HG03469 (cell line): ENCODE measurements at regions not wholly inside any gene's neighbourhood (a gene's known extent, or its start where the extent isn't known, plus 50 kb on each side); places are given as distances from the start of the nearest gene placed in this dataset.
"Not testable (repeated sequence)": the region's sequence is repeated elsewhere in the genome, so short reads cannot be mapped to it uniquely, and the experiment has no call there.

Experiments used
- ATAC-seq: cut with Tn5 transposase; IDR thresholded peaks from one replicate; pipeline ENCODE4 v1.9.1; 2021; ENCODE audit warnings: mild to moderate bottlenecking, moderate library complexity, moderate number of reproducible peaks; ENCODE audit not compliant: unreplicated experiment

DNA sequence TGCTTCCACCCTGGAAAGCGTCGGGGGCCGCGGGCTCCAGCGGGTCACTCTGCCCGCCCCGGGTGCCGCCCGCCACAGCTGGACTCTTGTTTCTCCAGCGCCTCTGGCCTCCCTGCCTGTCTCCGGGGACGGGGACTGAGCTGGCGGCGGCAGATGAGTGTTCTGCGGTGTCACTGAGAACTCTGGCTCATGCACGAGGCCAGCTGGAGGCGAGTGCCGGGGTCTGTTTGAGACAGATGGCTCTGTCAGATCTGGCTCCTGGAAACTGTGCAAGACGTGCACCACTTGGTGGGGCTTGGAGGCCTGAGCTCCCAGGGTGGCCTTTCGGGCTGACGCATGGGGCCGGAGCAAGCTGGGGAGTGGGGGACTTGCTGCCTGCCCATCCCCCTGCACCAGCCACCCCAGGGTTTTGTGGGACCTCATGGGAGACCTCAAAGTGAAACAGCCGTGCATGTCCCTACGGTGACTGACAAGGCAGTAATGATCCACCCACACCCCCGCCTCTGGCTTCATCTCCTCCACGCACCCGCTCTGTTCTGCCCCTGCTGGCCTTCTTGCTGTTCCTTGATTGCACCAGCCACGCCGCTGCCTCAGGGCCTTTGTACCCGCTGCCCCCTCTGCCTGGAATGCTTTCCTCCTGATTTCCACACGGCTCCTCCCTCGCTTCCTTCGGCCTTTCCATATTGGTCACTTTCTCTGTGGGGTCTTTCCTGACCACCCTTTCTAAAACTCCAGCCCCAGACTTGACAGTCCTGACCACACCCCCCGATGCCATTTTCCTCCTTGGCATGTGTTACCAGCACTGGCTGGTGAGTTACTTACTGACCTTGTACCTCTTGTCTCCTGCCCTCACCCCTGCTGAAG lies 174.9 kb upstream of the CIBAR2 start:
- ATAC-seq = no peak

DNA sequence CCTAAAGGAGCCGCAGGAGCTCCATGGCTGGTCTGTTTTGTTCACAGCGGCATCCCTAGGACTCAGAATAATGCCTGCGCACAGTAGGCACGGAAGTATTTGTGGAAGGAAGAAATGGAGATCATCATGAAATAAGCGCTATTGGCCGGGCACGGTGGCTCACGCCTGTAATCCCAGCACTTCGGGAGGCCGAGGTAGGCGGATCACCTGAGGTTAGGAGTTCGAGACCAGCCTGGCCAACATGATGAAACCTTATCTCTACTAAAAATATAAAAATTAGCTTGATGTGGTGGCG lies 175.5 kb upstream of the CIBAR2 start:
- ATAC-seq = not testable (repeated sequence)

DNA sequence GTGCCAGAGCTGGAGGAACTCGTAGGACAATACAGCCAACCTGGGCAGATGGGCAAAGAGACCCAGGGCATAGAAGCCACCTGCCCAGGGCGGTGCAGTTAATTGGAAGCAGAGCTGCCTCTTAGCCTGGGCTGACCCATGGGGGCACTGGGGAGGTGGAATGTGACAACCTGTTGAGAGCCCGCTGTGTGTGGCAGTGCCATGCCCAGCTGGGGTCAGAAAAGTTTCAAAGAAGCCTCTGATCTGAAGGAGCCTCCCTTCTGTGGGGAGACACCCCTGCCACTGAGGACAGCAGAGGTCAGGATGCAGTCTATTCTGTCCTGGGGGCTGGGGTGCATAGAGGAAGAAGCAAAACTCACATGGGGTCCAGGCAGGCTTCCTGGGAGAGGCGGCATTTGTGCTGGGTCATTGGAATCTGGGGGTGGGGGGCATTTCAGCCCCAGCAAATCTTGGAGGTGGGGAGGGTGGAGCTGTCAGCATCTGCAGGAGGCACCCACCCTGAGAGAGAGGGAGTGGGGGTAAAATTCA lies 176.1 kb upstream of the CIBAR2 start:
- no peak for ATAC-seq

DNA sequence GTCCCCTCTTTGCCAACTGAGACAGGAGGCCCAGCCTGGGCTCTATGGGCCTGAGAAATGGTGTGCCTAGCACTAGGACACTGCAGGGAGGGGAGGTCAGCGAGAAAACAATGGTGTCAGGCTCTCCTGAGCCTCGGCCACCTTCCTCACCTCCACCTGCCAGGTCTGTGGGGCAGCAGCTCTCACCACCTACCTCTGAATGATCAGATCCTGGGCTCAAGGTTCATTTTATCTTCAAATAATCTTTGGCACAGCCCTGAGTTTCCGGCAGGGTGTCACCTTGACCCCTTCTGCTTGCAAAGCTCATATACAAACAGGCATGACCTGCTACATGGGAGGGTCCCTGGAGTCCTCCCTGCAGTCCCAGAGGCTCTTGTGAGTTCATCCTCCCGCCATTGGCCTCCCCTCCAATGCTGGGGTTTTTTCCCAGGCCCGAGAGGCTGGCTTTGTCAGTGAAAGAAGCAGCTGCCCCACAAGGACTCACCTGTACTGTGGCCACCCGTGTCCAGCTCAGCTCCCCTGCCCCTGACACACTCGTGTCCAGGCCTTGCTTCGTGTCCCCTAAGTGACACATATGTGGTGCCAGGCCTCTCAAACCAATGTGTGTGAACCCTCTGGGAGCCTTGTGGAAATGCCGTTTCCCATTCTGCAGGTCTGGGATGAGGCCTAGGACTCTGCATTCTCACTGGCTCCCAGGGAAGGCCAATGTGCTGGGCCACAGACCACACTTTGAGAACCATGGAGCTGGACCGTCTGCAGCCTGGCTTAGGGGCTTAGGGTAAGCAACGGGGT lies 176.8 kb upstream of the CIBAR2 start:
- no peak for ATAC-seq

DNA sequence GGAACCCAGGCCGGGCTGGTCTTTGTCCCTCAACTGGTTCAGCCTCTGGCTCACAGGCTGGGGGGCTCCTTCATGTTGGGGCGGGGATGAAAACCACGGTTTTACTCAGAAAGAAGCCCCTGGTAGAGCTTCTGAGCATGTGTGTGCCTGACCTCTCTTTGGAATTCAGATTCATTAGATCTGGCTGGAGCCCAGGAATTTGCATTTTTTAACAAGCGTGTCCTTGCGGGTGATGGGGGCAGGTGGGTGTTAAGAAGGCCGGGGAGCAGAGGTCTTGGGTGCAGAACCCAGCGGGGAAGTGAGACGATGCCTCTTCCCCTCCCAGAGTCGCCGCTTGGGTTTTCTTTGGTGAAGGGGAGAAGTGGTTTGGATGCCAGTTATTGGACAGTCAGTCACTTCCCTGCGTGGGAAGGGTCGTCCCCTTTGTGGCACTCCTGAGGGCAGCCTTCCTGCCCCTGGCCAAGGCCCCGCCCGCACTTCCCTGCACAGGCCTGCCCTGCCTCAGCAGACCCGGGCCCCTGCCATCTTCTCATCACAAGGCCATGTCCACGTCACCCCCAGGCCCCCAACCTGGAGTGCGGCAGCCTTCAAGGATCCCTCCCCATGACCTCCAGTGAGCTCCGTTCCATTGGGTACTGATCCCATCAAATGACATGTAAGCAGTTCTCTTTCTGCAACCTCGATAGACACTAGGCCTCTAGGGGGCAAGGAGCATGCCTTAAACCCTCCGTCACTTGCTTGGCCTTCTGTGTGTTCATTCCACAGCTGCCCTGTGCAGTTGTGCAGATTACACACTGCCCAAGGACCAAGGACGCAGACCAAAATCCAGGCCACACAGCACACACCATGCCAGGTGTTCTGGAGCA lies 177.7 kb upstream of the CIBAR2 start:
- ATAC-seq = no peak

DNA sequence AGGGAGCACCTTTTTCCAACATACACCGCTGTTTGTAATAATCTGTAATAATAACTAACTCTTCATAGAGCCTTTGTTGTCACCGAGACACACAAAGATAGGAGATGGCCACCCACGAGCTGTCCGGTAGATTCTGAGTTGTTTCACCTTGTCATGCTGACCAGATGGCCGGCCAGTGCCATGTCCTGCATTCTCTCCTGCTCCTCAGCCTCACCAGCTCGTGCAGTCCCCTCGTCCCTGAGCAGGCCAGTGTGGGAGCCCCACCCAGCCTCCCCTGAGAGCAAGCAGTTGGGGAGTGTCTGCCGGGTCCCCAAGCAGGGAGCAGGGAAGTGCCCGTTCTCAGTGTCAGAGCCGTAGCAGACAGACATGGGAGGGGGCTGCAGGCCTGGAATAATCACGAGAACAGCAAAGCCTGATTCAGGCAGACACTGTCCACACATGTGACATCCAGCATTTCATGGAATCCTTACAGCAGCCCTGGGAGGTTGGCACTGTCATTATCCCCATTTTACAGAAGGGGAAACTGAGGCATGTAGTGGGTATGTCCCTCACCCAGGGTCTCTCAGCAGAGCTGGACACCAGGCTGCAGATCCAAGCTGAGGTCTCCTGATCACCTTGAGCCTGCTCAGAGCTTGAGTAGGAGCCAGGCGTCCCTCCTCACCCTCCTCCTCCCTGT lies 178.5 kb upstream of the CIBAR2 start:
- ATAC-seq = no peak

DNA sequence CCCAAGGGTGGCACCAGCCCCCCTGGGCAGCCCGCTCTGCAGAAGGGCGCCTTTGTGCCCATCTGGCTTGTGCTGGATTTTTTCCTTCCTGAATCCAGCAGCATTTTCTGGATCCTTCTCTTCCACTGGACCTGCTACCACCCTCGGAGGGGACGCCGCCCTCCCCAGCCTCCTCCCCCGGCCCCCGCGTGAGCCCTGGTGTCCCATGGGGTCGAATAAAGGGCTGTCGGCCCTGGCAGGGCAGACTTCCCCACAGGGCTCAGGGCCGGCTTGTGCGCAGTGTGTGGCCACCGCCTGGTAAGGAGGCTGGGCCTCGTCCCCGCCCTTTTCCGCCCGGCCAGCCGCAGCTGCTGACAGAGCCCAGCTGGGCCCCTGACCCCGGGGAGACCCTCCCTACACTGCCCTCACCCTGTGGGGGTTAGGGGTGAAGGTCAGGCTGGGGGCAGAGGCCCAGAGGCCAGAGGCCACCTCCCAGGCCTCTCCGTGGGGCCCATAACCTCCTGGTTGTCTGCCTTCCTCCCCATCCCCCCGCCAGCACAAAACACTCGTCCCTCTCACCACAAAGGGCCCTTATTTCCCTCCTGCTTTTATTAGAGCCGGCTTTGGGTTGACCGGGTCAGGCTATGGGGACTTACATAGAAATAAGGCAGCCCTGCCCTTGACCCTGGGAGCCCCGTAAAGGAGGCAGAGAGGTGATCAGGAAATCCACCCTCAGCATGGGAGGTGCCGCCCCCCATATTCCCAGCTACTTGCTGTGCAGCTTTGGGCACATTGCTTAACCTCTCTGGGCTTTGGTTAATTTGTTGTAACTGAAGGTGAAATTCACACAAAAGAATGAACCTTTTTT lies 179.3 kb upstream of the CIBAR2 start:
- ATAC-seq = no peak

DNA sequence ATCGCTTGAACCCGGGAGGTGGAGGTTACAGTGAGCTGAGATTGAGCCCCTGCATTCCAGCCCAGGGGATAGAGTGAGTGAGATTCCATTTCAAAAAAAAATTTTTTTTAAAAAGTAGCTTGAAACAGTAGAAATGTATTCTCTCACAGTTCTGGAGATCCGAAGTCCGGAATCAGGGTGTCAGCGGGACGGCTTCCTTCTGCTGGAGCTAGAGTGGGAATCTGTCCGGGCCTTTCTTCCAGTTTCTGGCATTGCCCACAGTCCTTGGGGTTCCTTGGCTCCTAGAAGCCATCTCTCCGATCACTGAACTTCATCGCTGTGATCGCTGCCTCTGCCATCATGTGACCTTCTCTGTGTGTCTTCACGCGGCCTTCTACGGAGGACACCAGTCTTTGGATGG lies 181.2 kb upstream of the CIBAR2 start:
- ATAC-seq = no peak

DNA sequence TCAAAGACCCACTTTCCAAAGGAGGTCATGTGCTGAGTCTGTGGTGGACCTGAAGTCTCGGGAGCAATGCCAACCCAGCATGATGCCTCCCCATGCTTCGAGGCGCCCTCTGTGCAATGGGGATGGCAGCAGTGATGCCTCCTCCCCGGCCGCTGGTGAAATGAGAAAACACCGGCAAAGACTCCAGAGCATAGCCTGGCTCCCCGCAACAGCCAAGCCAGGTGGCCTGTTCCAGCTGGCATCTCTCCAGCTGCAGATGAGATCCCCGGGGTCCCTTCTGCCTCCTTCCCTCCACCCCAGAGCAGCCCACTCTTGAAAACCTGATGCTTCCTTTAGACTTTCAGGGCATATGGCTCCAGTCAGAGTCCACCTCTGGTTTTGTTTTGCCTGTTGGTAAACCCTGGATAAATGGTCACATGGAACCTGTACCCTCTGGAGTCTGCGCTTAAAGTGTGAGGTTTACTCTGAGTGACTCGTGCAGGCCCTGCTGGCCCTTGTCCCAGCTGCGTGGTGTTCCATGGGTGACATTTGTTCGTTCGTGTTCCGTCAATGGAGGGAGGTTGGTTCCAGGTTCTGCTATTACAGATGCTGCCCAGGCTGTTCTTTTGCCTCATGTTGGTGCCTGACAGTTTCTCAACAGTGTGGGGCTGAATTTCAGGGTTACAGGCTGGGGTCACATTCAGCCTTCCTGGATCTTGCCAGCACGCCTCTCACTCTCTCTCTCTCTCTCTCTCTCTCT lies 181.8 kb upstream of the CIBAR2 start:
- ATAC-seq = no peak

DNA sequence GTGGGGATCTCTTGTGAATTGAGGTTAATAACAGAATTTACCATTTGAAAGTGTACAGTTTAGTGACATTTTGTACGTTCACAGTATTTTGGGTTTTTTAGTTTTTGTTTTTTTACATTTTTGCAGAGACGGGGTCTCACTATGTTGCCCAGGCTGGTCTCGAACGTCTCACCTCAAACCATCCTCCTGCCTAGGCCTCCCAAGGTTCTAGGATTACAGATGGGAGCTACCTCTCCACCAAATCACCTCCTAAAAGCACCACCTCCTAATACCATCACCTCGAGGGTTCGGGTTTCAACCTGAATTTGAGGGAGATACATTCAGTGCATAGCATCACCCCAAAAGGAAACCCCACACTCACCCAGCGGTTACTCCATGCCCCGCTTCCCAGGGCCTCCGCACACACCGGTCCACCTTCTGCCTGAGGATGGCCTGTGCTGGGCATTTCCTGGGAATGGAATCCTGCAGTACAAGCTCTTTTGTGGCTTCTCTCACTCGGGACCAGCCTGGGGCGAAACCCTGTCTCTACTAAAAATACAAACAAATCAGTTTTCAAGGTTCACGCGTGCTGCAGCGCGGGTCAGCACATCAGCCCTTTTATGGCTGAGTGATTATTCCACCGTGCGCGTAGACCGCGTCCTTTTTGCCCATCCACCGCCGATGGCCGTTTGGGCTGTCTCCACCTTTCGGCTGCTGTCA lies 182.7 kb upstream of the CIBAR2 start:
- no peak for ATAC-seq

DNA sequence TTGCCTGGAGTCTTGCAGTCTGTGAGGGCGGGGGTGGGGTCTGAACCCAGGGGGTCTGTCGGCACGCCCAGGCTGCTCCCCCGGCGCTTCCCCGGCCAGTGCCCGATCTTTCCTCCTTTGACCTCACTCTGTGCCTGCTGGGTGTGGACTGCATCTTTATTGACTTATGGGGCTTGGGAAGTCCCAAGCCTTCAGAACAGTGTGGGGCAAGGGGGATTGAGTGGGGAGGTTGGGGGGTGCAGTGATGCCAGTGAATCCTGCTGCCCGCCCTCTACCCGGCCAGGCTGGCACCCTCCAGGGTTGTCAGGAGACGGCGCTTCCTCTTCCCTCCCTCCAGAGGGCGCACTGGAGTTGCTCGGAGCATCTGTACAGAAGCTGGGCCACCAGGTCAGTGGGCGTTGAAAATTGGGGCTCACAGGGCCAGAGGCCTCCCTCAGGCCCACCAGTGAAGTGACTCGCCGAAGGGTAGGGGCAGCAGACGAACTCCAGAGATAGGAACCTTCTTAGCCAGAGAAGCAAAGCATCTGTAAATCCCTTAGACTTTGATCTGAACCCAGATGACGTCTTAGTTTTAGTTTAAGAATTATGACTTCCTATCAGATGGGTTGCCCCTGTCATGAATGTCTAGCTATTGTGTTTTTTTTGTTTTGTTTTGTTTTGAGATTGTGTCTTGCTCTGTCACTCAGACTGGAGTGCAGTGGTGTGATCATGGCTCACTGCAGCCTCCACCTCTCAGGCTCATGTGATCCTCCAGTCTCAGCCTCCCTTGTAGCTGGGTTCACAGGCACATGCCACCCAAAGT lies 184.8 kb upstream of the CIBAR2 start:
- no peak for ATAC-seq

DNA sequence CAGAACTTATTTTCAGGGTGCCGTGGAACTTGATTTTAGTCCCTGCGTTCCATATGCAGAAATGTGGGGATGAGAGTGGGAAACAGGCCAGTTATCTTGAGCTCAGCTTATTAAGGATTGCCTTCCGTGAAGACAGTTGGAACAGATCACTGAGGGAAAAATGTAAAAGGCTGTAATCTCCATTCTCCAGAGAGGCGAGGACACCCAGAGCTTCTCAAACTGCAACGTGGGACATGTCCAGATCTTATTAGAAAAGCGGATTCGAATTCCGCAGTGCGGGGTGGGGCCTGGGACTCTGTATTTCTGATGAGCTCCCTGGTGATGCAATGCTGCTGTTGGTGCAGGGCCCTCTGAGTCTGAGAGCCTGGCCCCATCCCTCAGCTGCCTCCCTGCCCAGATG lies 185.6 kb upstream of the CIBAR2 start:
- ATAC-seq = no peak

DNA sequence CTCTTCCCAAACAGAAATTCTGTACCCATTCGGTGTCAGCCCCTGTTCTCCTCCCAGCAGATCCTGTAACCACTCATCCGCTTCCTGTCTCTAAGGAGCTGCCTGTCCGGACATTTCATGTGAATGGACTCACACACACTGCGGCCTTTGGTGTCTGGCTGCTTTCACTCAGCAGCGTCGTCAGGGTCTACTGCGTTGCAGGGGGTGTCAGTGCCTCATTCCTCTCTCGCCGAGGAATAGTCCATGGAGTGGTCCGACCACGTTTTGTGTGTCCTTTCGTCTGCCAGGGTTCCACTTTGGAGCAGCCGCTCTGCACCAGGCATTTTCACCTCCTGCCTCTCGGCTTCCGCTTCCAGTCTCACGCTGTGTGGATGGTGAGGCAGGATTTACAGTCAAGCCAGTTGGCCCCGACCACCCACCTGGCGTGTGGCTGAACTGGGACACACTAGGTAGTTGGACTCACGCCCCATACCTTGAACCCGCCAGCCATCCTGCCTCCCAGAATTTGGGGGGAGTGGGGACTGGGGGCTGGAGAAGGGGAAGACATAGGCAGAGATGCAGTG lies 188.2 kb upstream of the CIBAR2 start:
- no peak for ATAC-seq

DNA sequence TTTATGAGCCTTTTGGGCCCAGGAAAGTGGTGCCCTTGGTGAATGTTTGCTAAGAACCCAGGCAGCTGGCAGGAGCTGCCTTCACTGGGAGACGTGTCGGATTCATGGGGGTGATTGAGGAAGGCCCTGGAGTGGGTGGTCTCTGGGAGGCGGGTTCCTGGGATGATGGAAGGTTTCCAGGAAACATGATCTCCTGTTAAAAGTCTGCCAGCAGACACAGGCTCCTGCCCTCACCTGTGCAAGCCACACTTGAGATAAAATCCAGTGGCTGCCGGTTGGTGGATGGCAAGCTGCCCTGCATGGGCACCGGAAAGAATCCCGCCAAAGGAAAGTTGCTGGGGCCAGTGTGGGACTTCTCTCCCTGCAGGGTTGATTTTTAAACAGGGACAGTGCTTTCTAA lies 189.0 kb upstream of the CIBAR2 start:
- no peak for ATAC-seq

DNA sequence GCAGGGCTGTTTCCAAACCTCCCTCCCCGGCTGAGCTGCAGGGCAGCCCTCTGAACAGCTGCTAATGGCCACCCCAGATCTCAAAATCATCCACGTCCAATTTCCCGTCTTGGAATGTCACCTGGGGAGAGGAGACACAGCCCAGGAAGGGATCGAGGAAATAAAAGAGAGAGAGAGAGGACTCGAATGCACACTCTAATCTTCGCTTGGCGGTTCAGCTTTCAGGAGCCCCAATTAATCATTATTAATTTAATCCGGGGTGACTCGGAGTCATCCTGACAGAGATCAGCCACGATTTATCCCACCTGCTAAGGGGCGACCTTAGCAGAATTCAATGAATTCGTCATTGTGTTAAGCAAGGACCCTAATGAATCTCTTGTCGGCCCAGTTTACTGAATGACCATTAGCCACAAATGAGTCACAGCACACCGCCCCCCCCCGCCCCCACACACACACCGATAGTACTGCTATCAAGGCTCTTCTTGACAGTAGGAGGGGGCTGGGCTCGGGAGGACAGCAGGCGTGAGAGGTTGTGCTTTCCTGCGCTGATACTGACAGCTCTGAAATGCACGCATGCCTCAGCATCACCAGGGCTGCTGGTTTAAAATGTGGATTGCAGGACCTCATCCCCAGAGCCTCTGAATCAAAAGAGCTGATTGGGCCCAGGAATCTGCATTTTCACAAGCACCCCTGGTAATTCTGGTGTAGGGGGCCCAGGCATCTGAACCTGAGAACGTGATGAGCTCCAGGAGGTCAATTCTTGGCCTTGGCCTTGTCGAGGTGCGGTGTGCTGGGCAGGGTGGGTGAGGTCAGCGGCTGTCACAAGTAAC lies 190.0 kb upstream of the CIBAR2 start:
- no peak for ATAC-seq

DNA sequence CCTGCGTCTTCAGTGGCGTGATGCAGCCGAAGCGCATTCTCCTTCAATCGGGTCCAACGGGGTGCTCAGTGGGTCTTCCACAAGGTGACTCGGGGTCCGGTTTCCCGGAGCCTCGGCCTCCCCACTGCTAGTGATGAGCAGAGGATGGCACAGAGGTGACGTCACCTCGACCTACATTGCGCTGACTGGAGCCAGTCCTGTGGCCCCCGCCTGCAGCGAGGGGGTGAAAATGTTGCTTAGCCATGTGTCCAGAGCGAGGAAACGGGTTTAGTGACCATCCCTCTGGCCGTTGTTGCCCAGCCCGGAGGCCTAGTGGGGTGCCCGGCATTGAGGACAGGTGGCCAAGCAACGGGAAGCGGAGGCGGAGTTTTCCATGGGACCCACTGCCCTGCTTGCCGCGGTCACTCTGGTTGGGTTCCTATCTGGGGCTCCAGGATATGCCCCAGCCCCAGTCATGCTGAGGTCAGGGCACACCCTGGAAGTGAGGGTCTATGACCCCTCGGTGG lies 190.6 kb upstream of the CIBAR2 start:
- no peak for ATAC-seq
